Upper lobe of left lung (tissue), 4 donors: ENCODE measurements at regions not wholly inside any gene's neighbourhood (a gene's known extent, or its start where the extent isn't known, plus 50 kb on each side); places are given as distances from the start of the nearest gene placed in this dataset.

Experiments
- POLR2A ChIP-seq, 4 donors: fragments of 450-650 bp; IDR thresholded peaks; one replicate each; pipeline ENCODE4 v1.5.1; 2016 to 2017; ENCODE audit warnings: antibody characterized with exemption in 4 of 4, mild to moderate bottlenecking in 2 of 4
- POLR2AphosphoS5 ChIP-seq, 2 donors: sonication (generic); formaldehyde crosslinking; IDR thresholded peaks; one replicate each; pipeline ENCODE4 v1.5.1; 2017; ENCODE audit warnings: antibody characterized with exemption in 2 of 2
- TF ChIP-seq, protein P1 (sequence below), 6 experiments: fragments of 450-650 bp in 4 of 6; fragments of 200-600 bp in 2 of 6; sonication (generic) in 2 of 6; IDR thresholded peaks; one replicate each; pipeline ENCODE4 v1.5.1; 2016 to 2019; ENCODE audit warnings: antibody characterized with exemption in 6 of 6

DNA sequence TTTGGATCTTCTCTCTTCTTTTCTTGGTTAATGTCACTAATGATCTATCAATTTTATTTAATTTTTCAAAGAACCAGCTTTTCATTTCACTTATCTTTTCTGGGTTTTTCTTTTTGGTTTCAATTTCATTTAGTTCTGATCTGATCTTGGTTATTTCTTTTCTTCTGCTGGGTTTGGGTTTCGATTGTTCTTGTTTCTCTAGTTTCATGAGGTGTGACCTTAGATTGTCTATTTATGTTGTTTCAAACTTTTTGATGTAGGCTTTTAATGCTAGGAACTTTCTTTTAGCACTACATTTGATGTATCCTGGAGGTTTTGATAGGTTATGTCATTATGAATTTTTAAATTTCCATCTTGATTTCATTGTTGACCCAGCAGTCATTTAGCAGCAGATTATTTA, 142.3 kb downstream of the C11orf87 start:
- TF ChIP-seq POLR2AphosphoS5 (IDR thresholded peaks at IDR 0.05) (no peak), POLR2A (IDR thresholded peaks at IDR 0.05) (no peak)
- TF ChIP-seq, protein P1, sequence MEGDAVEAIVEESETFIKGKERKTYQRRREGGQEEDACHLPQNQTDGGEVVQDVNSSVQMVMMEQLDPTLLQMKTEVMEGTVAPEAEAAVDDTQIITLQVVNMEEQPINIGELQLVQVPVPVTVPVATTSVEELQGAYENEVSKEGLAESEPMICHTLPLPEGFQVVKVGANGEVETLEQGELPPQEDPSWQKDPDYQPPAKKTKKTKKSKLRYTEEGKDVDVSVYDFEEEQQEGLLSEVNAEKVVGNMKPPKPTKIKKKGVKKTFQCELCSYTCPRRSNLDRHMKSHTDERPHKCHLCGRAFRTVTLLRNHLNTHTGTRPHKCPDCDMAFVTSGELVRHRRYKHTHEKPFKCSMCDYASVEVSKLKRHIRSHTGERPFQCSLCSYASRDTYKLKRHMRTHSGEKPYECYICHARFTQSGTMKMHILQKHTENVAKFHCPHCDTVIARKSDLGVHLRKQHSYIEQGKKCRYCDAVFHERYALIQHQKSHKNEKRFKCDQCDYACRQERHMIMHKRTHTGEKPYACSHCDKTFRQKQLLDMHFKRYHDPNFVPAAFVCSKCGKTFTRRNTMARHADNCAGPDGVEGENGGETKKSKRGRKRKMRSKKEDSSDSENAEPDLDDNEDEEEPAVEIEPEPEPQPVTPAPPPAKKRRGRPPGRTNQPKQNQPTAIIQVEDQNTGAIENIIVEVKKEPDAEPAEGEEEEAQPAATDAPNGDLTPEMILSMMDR (IDR thresholded peaks at IDR 0.05): no peak
